ENCODE measurements at regions not wholly inside any gene's neighbourhood (a gene's known extent, or its start where the extent isn't known, plus 50 kb on each side); places are given as distances from the start of the nearest gene placed in this dataset.

GRCh38 chr21:43308815-43309283, 118.1 kb downstream of the SIK1 start:
- TF ChIP-seq, protein P1, sequence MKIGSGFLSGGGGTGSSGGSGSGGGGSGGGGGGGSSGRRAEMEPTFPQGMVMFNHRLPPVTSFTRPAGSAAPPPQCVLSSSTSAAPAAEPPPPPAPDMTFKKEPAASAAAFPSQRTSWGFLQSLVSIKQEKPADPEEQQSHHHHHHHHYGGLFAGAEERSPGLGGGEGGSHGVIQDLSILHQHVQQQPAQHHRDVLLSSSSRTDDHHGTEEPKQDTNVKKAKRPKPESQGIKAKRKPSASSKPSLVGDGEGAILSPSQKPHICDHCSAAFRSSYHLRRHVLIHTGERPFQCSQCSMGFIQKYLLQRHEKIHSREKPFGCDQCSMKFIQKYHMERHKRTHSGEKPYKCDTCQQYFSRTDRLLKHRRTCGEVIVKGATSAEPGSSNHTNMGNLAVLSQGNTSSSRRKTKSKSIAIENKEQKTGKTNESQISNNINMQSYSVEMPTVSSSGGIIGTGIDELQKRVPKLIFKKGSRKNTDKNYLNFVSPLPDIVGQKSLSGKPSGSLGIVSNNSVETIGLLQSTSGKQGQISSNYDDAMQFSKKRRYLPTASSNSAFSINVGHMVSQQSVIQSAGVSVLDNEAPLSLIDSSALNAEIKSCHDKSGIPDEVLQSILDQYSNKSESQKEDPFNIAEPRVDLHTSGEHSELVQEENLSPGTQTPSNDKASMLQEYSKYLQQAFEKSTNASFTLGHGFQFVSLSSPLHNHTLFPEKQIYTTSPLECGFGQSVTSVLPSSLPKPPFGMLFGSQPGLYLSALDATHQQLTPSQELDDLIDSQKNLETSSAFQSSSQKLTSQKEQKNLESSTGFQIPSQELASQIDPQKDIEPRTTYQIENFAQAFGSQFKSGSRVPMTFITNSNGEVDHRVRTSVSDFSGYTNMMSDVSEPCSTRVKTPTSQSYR (CRISPR knock-in tag; IDR thresholded peaks at IDR 0.05) = no peak
- no peak for TF ChIP-seq ERG (CRISPR knock-in tag; IDR thresholded peaks at IDR 0.05)
- TF ChIP-seq, protein P2, sequence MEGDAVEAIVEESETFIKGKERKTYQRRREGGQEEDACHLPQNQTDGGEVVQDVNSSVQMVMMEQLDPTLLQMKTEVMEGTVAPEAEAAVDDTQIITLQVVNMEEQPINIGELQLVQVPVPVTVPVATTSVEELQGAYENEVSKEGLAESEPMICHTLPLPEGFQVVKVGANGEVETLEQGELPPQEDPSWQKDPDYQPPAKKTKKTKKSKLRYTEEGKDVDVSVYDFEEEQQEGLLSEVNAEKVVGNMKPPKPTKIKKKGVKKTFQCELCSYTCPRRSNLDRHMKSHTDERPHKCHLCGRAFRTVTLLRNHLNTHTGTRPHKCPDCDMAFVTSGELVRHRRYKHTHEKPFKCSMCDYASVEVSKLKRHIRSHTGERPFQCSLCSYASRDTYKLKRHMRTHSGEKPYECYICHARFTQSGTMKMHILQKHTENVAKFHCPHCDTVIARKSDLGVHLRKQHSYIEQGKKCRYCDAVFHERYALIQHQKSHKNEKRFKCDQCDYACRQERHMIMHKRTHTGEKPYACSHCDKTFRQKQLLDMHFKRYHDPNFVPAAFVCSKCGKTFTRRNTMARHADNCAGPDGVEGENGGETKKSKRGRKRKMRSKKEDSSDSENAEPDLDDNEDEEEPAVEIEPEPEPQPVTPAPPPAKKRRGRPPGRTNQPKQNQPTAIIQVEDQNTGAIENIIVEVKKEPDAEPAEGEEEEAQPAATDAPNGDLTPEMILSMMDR (IDR thresholded peaks at IDR 0.05) = no peak
- TF ChIP-seq, protein P3, sequence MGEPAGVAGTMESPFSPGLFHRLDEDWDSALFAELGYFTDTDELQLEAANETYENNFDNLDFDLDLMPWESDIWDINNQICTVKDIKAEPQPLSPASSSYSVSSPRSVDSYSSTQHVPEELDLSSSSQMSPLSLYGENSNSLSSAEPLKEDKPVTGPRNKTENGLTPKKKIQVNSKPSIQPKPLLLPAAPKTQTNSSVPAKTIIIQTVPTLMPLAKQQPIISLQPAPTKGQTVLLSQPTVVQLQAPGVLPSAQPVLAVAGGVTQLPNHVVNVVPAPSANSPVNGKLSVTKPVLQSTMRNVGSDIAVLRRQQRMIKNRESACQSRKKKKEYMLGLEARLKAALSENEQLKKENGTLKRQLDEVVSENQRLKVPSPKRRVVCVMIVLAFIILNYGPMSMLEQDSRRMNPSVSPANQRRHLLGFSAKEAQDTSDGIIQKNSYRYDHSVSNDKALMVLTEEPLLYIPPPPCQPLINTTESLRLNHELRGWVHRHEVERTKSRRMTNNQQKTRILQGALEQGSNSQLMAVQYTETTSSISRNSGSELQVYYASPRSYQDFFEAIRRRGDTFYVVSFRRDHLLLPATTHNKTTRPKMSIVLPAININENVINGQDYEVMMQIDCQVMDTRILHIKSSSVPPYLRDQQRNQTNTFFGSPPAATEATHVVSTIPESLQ (CRISPR knock-in tag; IDR thresholded peaks at IDR 0.05) = no peak
- TF ChIP-seq ZNF121 (CRISPR knock-in tag; IDR thresholded peaks at IDR 0.05) = no peak
- TF ChIP-seq TEAD1 (CRISPR knock-in tag; IDR thresholded peaks at IDR 0.05) = no peak
- TF ChIP-seq, protein P4, sequence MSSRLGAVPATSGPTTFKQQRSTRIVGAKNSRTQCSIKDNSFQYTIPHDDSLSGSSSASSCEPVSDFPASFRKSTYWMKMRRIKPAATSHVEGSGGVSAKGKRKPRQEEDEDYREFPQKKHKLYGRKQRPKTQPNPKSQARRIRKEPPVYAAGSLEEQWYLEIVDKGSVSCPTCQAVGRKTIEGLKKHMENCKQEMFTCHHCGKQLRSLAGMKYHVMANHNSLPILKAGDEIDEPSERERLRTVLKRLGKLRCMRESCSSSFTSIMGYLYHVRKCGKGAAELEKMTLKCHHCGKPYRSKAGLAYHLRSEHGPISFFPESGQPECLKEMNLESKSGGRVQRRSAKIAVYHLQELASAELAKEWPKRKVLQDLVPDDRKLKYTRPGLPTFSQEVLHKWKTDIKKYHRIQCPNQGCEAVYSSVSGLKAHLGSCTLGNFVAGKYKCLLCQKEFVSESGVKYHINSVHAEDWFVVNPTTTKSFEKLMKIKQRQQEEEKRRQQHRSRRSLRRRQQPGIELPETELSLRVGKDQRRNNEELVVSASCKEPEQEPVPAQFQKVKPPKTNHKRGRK (CRISPR knock-in tag; IDR thresholded peaks at IDR 0.05; ENCODE audit: borderline replicate concordance) = no peak

Data from WTC11 (cell line).